ENCODE measurements at regions not wholly inside any gene's neighbourhood (a gene's known extent, or its start where the extent isn't known, plus 50 kb on each side); places are given as distances from the start of the nearest gene placed in this dataset.

DNA sequence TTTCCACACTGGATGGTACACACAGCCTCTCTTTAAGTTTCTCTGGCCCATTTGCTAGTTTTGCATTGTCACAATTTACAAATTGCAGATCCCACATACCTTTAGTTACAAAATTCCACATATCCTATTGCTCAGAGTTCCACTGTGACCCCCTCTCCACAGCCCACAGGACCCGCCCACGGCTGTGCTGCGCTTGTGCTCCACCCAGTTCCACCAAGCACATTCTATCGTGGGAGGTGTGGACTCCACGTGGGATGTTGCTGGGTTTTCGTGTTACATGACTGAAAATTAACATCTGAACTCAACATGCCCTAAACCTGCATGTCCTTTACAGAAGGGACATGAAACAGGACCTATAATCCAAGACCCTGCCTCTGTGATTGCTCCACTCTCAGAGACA, 423.0 kb downstream of the IRS2 start:
- ATAC-seq (ENCODE audit: low read depth), result no peak
- Mint-ChIP-seq H3K27ac (no peak overlapping the region), H3K9me3 (peaks cover 1% of the 10 kb centered on the region), H3K36me3 (no peaks in the 10 kb centered on the region), H3K4me3 (no peak overlapping the region), H3K27me3 (no peaks in the 10 kb centered on the region), H3K4me1 (no peaks in the 10 kb centered on the region)
- DNase-seq (ENCODE audit: low spot score in 2 of 2), result no peak

- Mint-ChIP-seq H3K27me3 (no peaks in the 10 kb centered on the region), H3K36me3 (no peaks in the 10 kb centered on the region), H3K4me3 (no peak overlapping the region), H3K9me3 (peaks cover 1% of the 10 kb centered on the region), H3K4me1 (no peaks in the 10 kb centered on the region), H3K27ac (no peak overlapping the region)
- DNase-seq (ENCODE audit: low spot score in 2 of 2) (no peak), ATAC-seq (ENCODE audit: low read depth) (no peak)
Measured at GRCh38 chr13:109362616-109363015, 423.8 kb downstream of the IRS2 start.

GRCh38 chr13:109361562-109362289, 424.7 kb downstream of the IRS2 start:
- ATAC-seq (ENCODE audit: low read depth) (no peak), DNase-seq (ENCODE audit: low spot score in 2 of 2) (no peak)
- H3K4me3 Mint-ChIP-seq, result no peak overlapping the region

GRCh38 chr13:109357751-109358471, 428.5 kb downstream of the IRS2 start:
- DNase-seq (ENCODE audit: low spot score in 2 of 2) (no peak), ATAC-seq (ENCODE audit: low read depth) (no peak)
- no peak overlapping the region for H3K27ac Mint-ChIP-seq
- H3K4me1 Mint-ChIP-seq, result no peaks in the 10 kb centered on the region
- H3K4me3 Mint-ChIP-seq, result no peak overlapping the region
- no peaks in the 10 kb centered on the region for H3K27me3 Mint-ChIP-seq
- H3K9me3 Mint-ChIP-seq, result no peaks in the 10 kb centered on the region
- H3K36me3 Mint-ChIP-seq, result no peaks in the 10 kb centered on the region

More at GRCh38 chr13:109361562-109362289, 424.7 kb downstream of the IRS2 start:
- no peaks in the 10 kb centered on the region for H3K36me3 Mint-ChIP-seq
- peaks cover 1% of the 10 kb centered on the region for H3K9me3 Mint-ChIP-seq
- H3K27me3 Mint-ChIP-seq, result no peaks in the 10 kb centered on the region
- no peak overlapping the region for H3K27ac Mint-ChIP-seq
- H3K4me1 Mint-ChIP-seq, result no peaks in the 10 kb centered on the region

- H3K9me3 Mint-ChIP-seq, result no peaks in the 10 kb centered on the region
- peaks cover 2% of the 10 kb centered on the region for H3K27me3 Mint-ChIP-seq
- H3K36me3 Mint-ChIP-seq, result no peaks in the 10 kb centered on the region
- no peak overlapping the region for H3K27ac Mint-ChIP-seq
- no peaks in the 10 kb centered on the region for H3K4me1 Mint-ChIP-seq
- no peak overlapping the region for H3K4me3 Mint-ChIP-seq
- ATAC-seq (ENCODE audit: low read depth), result no peak
- DNase-seq (ENCODE audit: low spot score in 2 of 2), result no peak
Measured at GRCh38 chr13:109355875-109356434, 430.4 kb downstream of the IRS2 start.

GRCh38 chr13:109355166-109355565, 431.2 kb downstream of the IRS2 start:
- H3K27ac Mint-ChIP-seq, result no peak overlapping the region
- no peak overlapping the region for H3K4me3 Mint-ChIP-seq
- no peak for ATAC-seq (ENCODE audit: low read depth)
- no peak for DNase-seq (ENCODE audit: low spot score in 2 of 2)
- no peaks in the 10 kb centered on the region for H3K9me3 Mint-ChIP-seq
- no peaks in the 10 kb centered on the region for H3K36me3 Mint-ChIP-seq
- H3K27me3 Mint-ChIP-seq, result peaks cover 2% of the 10 kb centered on the region
- H3K4me1 Mint-ChIP-seq, result no peaks in the 10 kb centered on the region

DNA sequence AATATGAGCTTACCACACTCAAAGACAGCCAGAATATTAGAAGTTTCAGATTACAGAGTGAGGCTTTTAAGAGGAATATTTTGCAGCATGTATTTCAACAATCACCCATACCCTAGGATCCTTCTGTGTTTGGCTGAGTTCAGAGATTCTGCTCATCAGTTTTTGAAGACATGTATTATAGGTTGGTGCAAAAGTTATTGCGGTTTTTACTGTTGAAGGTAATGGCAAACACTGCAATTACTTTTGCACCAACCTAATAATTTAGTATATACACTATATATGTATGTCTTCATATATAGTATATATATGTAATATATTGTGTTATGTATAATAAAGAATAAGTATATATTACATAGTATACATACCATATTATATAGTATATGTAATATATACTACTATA, 435.1 kb downstream of the IRS2 start:
- DNase-seq (ENCODE audit: low spot score in 2 of 2) (no peak), ATAC-seq (ENCODE audit: low read depth) (no peak)
- Mint-ChIP-seq H3K27ac (no peak overlapping the region), H3K27me3 (peaks cover 4% of the 10 kb centered on the region), H3K4me1 (no peaks in the 10 kb centered on the region), H3K4me3 (no peak overlapping the region), H3K9me3 (no peaks in the 10 kb centered on the region), H3K36me3 (no peaks in the 10 kb centered on the region)

- no peaks in the 10 kb centered on the region for H3K4me1 Mint-ChIP-seq
- no peak overlapping the region for H3K4me3 Mint-ChIP-seq
- H3K36me3 Mint-ChIP-seq, result no peaks in the 10 kb centered on the region
- DNase-seq (ENCODE audit: low spot score in 2 of 2) (no peak), ATAC-seq (ENCODE audit: low read depth) (no peak)
- peaks cover 8% of the 10 kb centered on the region for H3K27me3 Mint-ChIP-seq
- no peak overlapping the region for H3K27ac Mint-ChIP-seq
- peaks cover 2% of the 10 kb centered on the region for H3K9me3 Mint-ChIP-seq
Measured at GRCh38 chr13:109348519-109349258, 437.7 kb downstream of the IRS2 start.

- Mint-ChIP-seq H3K4me3 (no peak overlapping the region), H3K27ac (no peak overlapping the region), H3K36me3 (no peaks in the 10 kb centered on the region), H3K4me1 (no peaks in the 10 kb centered on the region), H3K27me3 (peaks cover 7% of the 10 kb centered on the region), H3K9me3 (peaks cover 2% of the 10 kb centered on the region)
- DNase-seq (ENCODE audit: low spot score in 2 of 2) (no peak), ATAC-seq (ENCODE audit: low read depth) (no peak)
Measured at GRCh38 chr13:109346060-109346459, 440.3 kb downstream of the IRS2 start.

- Mint-ChIP-seq H3K9me3 (peaks cover 2% of the 10 kb centered on the region), H3K27me3 (peaks cover 7% of the 10 kb centered on the region), H3K36me3 (no peaks in the 10 kb centered on the region), H3K27ac (no peak overlapping the region), H3K4me3 (no peak overlapping the region), H3K4me1 (no peaks in the 10 kb centered on the region)
- no peak for ATAC-seq (ENCODE audit: low read depth)
- no peak for DNase-seq (ENCODE audit: low spot score in 2 of 2)
Measured at GRCh38 chr13:109345433-109345941, 440.9 kb downstream of the IRS2 start.

DNA sequence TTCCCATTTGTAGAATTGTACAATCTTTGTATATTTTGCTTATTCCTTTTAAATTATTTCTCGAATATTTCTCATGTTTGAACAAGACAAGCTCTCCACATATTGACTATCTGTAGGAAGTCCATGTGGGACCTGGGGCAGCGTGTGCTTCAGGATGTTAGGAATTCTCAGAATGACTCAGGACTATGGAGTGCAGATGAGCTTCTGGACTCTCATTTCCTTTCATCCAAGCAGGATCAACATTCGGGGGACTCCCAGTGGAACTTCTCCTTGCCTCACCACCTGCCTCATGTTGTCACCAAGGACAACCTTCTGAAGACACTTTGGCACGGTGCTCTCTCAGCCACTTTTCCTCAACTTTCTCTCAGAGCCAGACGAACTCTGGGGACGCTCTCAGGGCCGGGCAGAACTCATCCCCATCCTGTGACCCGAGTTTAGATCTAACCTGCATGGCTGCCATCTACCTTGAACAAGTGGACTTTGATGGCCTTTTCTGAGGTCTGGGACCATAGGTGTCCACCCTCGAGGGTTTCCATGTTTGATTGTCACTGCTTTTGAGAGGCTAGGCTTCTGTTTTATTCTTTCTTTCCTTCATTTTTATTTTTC, 441.7 kb downstream of the IRS2 start:
- H3K4me3 Mint-ChIP-seq, result no peak overlapping the region
- no peak for ATAC-seq (ENCODE audit: low read depth)

DNA sequence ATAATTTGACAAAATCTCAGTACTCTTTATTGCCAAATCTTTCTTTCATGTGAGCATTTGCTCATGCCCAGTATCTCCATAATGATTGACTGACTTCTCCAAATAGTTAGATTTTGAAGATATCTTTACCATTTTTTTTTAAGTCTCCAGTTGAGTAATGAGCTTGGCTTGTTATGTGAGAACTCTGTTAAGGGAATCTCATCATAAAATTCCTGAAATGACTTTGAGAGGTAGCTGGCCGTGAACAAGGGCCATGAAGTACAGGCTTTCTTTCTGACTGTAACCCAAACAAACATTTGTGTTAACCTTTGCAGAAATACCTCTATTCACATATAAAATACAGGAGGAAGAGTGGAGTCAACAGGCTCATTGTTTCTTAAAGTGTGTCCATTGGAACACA, 449.7 kb downstream of the IRS2 start:
- ATAC-seq (ENCODE audit: low read depth) (no peak), DNase-seq (ENCODE audit: low spot score in 2 of 2) (no peak)
- H3K4me1 Mint-ChIP-seq, result no peaks in the 10 kb centered on the region
- no peaks in the 10 kb centered on the region for H3K36me3 Mint-ChIP-seq
- no peak overlapping the region for H3K4me3 Mint-ChIP-seq
- no peak overlapping the region for H3K27ac Mint-ChIP-seq
- H3K27me3 Mint-ChIP-seq, result no peaks in the 10 kb centered on the region
- no peaks in the 10 kb centered on the region for H3K9me3 Mint-ChIP-seq

More for the DNA sequence above, 441.7 kb downstream of the IRS2 start:
- peaks cover 7% of the 10 kb centered on the region for H3K27me3 Mint-ChIP-seq
- peaks cover 2% of the 10 kb centered on the region for H3K9me3 Mint-ChIP-seq
- H3K36me3 Mint-ChIP-seq, result no peaks in the 10 kb centered on the region
- no peak for DNase-seq (ENCODE audit: low spot score in 2 of 2)
- no peaks in the 10 kb centered on the region for H3K4me1 Mint-ChIP-seq
- H3K27ac Mint-ChIP-seq, result no peak overlapping the region

GRCh38 chr13:109333893-109334651, 452.3 kb downstream of the IRS2 start:
- H3K4me3 Mint-ChIP-seq, result no peak overlapping the region
- no peaks in the 10 kb centered on the region for H3K27me3 Mint-ChIP-seq
- no peak overlapping the region for H3K27ac Mint-ChIP-seq
- ATAC-seq (ENCODE audit: low read depth), result no peak
- no peak for DNase-seq (ENCODE audit: low spot score in 2 of 2)
- no peaks in the 10 kb centered on the region for H3K9me3 Mint-ChIP-seq
- no peaks in the 10 kb centered on the region for H3K36me3 Mint-ChIP-seq
- no peaks in the 10 kb centered on the region for H3K4me1 Mint-ChIP-seq
